GM18867 (cell line): ENCODE measurements at regions not wholly inside any gene's neighbourhood (a gene's known extent, or its start where the extent isn't known, plus 50 kb on each side); places are given as distances from the start of the nearest gene placed in this dataset.
A peak's percentile ranks its signal among the peaks of the same experiment; 100 is the strongest.

Experiments used
- ATAC-seq: cut with Tn5 transposase; IDR thresholded peaks from one replicate; pipeline ENCODE4 v1.9.1; 2021; ENCODE audit warnings: mild to moderate bottlenecking, moderate library complexity; ENCODE audit not compliant: unreplicated experiment

GRCh38 chr21:15508554-15508953 is 221.2 kb upstream of the USP25 start:
- ATAC-seq, result peak; percentile 65

GRCh38 chr21:15514073-15514946 is 215.5 kb upstream of the USP25 start:
- peak; percentile 99 for ATAC-seq

- ATAC-seq, result no peak
Observed at GRCh38 chr21:15515908-15516307, 213.9 kb upstream of the USP25 start.

GRCh38 chr21:15517394-15517793 is 212.4 kb upstream of the USP25 start:
- no peak for ATAC-seq

GRCh38 chr21:15520811-15521643 is 208.8 kb upstream of the USP25 start:
- ATAC-seq, result no peak

- ATAC-seq, result no peak
Observed at GRCh38 chr21:15521644-15522001, 208.2 kb upstream of the USP25 start.

GRCh38 chr21:15522148-15522547 is 207.6 kb upstream of the USP25 start:
- ATAC-seq, result no peak

GRCh38 chr21:15524855-15525254 is 204.9 kb upstream of the USP25 start:
- ATAC-seq, result no peak

GRCh38 chr21:15526798-15527197 is 203.0 kb upstream of the USP25 start:
- ATAC-seq, result no peak

GRCh38 chr21:15528346-15528745 is 201.4 kb upstream of the USP25 start:
- no peak for ATAC-seq

GRCh38 chr21:15531986-15532385 is 197.8 kb upstream of the USP25 start:
- no peak for ATAC-seq

GRCh38 chr21:15533618-15534017 is 196.2 kb upstream of the USP25 start:
- no peak for ATAC-seq

- no peak for ATAC-seq
Observed at GRCh38 chr21:15534450-15534886, 195.3 kb upstream of the USP25 start.

- ATAC-seq, result no peak
Observed at GRCh38 chr21:15539376-15539775, 190.4 kb upstream of the USP25 start.

GRCh38 chr21:15543473-15543872 is 186.3 kb upstream of the USP25 start:
- no peak for ATAC-seq

- ATAC-seq, result no peak
Observed at GRCh38 chr21:15549671-15550070, 180.1 kb upstream of the USP25 start.

- ATAC-seq, result no peak
Observed at GRCh38 chr21:15552914-15553494, 176.8 kb upstream of the USP25 start.

- no peak for ATAC-seq
Observed at GRCh38 chr21:15557925-15558324, 171.9 kb upstream of the USP25 start.

- no peak for ATAC-seq
Observed at GRCh38 chr21:15558884-15559283, 170.9 kb upstream of the USP25 start.

GRCh38 chr21:15559660-15560059 is 170.1 kb upstream of the USP25 start:
- ATAC-seq, result no peak

GRCh38 chr21:15560383-15561056 is 169.3 kb upstream of the USP25 start:
- ATAC-seq, result no peak
